GM18867 (cell line): ENCODE measurements at regions not wholly inside any gene's neighbourhood (a gene's known extent, or its start where the extent isn't known, plus 50 kb on each side); places are given as distances from the start of the nearest gene placed in this dataset.

ENCODE experiments used
- ATAC-seq: cut with Tn5 transposase; IDR thresholded peaks from one replicate; pipeline ENCODE4 v1.9.1; 2021; ENCODE audit warnings: mild to moderate bottlenecking, moderate library complexity; ENCODE audit not compliant: unreplicated experiment

DNA sequence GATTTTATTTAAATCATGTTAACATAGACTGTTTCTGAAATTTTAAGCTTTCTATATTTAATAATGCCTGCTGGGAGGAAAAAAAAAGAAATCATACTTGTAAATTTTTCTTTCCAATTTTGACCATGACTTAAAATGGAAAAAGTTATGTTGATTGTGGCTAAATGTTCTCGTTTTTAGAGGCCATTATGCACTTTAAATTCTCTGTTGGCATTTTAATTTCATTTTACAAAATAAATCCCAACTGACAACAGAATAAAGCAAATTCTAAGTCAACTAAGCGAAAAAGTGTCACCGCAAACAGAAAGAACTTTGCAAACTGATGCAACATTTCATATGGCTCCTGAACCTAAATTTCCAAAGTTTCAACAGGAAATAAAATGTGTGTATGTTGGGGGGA is 74.8 kb upstream of the G2E3 start:
- ATAC-seq = no peak

DNA sequence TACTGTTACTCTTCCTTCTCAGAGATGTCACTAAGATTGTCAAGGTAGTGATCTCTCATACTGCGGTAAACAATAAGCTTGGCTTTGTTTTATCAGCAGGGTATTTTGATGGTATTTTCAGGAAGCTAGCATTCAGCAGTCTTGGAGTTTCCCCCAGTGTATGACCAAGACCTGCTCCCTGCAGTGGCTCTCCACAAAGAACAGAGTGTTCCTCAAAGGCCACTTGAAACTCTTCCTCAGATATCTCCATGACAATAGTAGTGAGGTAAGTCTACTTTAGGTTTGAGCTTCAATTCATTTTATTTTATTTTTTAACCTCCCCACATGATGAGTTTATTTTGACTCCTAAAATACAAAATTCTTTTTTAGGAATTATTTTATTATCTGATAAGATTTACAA is 74.0 kb upstream of the G2E3 start:
- no peak for ATAC-seq

DNA sequence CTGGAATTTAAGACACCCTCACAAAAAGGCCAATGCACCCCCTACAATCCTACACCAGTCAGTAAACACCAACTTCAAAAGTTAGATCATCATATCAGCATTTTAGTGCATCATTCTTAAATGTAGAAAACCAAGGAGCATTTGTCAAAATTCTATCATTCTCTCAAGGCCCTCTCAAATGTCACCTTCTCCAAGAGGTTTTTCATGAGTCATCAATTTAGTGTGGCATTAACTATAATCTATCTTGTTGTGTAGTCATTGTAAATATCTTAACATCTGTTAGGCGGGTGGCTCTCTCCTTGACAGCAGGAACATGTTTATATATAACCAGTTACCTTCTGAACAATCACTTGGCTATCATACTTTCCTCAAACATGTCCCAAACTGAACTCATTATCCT is 62.1 kb upstream of the G2E3 start:
- no peak for ATAC-seq

DNA sequence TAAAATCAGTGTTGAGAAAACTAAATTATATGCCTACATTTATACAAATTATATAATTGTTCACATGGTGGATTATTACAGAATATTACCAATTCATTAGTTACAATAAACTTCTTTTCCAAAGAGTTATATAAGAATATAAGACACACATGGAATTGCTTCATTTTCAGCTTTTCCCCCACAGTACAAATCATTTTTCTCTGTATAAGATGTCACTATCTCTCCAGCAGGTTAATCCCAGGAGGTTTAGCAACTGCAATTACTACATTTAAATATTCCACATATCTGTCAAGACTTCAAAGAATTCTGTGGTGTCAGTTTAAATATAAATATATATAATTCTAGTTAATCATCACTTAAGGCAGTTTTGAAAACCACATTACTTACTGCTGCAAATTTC is 59.6 kb upstream of the G2E3 start:
- ATAC-seq = no peak

DNA sequence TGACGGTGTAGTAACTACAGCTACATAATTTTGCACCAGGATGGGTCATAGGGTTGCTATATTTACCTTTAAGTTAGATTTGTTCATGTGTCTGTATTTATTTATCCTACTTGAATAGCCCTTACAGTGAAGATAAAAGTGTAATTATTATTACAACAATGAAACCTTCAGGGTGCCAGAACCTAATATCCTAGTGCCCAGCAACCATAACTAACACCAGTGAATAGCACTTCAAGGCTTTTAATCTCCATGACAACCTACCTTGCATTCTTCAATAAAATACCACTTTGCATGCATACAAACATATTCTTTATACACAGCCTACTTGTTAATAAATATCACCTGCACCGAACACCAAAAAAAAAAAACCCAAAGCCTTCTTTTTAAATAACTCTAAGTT is 58.7 kb upstream of the G2E3 start:
- ATAC-seq = no peak

DNA sequence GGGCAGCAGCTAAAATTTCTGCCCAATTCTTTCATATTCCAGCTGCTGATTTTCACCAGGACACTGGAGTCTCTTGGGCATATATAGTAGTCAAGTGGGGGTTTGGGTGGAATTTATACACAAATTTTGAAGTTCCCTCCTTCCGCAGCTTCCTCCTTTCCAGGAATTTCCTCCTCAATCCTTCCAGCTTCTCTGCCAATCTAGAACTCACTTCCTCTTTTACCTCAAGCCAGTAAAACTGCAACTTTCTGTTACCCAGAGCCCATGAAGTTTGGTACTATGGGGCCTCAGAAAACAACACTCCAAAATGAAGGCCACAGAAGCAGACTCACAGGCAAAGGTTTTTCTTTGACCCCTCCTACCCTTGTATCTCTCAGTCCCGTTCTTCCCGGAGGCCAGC is 51.7 kb upstream of the G2E3 start:
- ATAC-seq = no peak
